ENCODE measurements at regions not wholly inside any gene's neighbourhood (a gene's known extent, or its start where the extent isn't known, plus 50 kb on each side); places are given as distances from the start of the nearest gene placed in this dataset.
"Not testable (repeated sequence)": the region's sequence is repeated elsewhere in the genome, so short reads cannot be mapped to it uniquely, and the experiment has no call there.

DNA sequence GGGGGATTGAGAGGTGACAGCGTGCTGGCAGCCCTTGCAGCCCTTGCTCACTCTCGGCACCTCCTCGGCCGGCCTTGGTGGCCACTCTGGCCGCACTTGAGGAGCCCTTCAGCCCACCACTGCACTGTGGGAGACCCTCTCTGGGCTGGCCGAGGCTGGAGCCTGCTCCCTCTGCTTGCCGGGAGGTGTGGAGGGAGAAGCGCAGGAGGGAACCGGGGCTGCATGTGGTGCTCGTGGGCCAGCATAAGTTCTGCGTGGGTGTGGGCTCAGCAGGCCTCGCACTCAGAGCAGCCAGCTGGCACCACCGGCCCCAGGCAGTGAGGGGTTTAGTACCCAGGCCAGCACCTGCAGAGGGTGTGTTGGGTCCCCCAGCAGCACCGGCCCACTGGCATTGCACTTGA lies 912.2 kb upstream of the ADGRB3 start:
- no peak for DNase-seq

GRCh38 chr6:67717281-67717680 lies 917.8 kb upstream of the ADGRB3 start:
- no peak for DNase-seq

- no peak for DNase-seq
Measured at GRCh38 chr6:67706388-67706787, 928.7 kb upstream of the ADGRB3 start.

- DNase-seq: no peak
Measured at GRCh38 chr6:67698534-67698933, 936.5 kb upstream of the ADGRB3 start.

DNA sequence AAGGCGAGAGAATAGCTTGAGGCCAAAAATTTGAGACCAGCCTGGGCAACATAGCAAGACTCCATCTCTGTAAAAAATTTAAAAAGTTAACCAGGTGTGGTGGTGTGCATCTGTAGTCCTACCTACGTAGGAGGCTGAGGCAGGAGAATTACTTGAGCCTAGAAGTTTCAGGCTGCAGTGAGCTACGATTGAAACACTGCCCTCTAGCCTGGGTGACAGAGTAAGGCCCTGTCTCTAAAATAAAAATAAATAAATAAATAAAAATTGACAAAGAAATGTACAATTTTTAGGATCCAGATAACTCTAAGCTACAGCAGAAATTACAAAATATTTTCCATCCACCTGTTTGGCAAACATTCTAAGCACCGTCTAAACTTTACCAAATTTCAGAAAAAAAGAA lies 941.0 kb upstream of the ADGRB3 start:
- no peak for DNase-seq

- no peak for DNase-seq
Measured at GRCh38 chr6:67689329-67689728, 945.8 kb upstream of the ADGRB3 start.

DNA sequence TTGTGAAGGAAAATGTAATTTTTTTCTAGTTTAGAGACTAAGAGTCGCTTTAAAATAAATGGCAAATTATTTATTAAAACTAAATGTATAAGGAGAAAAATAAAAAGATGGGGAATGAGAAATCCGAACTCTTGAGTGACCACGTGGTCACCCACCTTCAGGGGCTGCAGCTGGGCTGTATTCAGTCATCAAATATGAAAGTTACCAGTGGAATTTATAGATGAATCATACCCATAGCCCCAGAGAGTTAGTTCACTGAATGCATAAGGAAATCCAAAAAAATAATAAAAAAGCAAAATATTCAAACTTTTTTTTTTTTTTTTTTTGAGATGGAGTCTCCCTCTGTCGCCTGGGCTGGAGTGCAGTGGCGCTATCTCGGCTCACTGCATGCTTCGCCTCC lies 947.7 kb upstream of the ADGRB3 start:
- DNase-seq: no peak

- DNase-seq: not testable (repeated sequence)
Measured at GRCh38 chr6:67686225-67686624, 948.9 kb upstream of the ADGRB3 start.

GRCh38 chr6:67683960-67684359 lies 951.1 kb upstream of the ADGRB3 start:
- no peak for DNase-seq

DNA sequence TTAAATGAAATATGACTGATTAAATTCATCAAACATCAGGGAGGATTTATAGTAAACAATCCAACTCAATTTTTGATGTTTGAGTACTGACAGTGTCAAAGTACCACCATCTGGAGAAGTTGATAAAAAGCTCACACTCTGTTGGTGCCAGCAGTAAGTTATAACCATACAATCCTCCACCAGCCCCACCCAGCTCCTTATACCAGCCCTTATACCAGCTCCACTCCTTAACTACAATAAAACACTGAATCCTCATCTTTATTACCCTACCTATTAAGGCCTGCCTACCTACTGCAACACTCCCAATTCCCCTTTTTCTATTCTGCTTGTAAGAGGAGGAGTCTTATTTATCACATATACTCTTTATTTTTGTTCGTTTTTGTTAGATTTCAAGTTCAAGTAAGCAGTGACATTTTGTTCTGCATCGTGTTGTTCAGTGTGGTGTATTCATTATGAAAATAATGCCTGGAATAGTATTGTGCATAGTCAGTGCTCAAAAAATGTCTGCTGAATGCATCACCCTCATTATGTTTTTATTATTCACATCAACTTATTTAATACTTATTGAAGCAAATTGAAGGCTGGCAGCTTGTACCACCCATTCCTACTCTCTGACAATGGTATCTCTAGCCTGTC lies 954.7 kb upstream of the ADGRB3 start:
- no peak for DNase-seq

- no peak for DNase-seq
Measured at GRCh38 chr6:67679566-67680296, 955.4 kb upstream of the ADGRB3 start.

DNA sequence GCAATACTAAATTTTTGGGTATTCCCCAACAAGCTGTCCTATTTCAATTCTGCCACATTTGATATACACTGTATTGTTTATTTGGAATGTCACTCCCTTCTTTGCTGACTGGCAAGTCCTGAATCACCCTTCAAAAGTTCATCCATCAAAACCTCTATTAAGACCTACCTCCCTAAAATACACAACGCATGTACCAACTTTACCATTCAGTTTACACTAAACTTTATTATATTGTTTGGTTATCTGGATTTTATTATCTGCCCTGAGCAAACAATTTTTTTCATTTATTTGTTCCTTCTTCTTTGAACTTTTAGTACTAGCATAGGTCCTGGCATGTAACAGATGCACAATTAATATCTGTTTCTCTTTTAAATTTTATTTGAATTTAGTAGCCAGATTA lies 958.2 kb upstream of the ADGRB3 start:
- DNase-seq: no peak

- no peak for DNase-seq
Measured at GRCh38 chr6:67667637-67668422, 967.3 kb upstream of the ADGRB3 start.

DNA sequence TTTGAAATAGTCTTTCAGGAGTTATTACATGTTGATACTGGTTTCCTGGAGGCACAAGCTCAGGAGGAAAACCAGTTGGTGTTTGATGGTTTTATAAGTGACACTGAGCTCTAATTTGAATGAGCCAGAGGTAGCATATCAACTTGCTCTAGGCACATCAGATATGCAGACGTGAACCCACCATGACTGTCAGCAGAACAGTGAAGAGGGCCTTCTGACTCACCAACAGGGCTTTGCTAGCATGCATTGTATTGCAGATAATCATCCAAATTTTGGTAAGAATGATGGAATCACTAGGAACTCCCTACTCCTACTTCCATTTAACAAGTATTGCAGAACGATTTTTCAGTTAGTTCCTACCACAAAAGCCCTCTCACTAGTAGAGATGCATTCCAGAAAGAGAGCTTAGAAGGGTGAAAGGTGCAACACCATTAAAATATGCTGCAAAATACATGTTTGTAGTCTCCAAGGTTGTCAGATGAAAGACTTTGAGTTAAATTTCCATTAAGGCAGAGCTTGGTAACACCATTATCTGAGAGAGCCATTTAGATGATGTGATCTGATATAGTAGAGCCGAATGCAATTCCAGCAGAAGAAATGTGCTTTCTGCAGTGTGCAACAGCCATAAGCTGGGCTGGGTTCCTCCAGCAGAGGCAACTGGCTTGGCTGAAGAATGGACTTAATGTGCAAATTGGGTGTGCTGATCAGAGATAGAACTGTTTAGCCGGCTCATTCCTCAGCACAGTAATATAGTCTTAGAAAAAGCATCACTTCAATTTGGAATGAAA lies 968.7 kb upstream of the ADGRB3 start:
- DNase-seq: no peak

DNA sequence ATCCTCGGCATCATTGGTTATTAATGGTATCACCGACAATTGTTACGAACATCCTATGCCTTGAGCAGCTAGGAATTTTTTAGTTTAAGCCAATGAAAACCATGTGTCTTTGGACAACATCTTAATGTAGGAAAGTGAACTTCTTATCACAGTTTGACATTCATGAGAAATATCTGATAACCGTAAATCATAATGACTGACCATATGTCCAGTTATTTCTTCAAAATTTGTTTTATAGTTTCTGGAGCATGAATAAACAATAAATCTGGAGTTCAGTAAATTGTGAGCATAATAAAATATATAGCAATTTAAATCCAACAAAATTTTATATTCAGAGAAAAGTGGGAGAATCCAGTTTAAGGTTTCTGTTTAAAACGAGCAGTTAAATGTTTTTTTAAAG lies 970.1 kb upstream of the ADGRB3 start:
- DNase-seq: no peak

DNA sequence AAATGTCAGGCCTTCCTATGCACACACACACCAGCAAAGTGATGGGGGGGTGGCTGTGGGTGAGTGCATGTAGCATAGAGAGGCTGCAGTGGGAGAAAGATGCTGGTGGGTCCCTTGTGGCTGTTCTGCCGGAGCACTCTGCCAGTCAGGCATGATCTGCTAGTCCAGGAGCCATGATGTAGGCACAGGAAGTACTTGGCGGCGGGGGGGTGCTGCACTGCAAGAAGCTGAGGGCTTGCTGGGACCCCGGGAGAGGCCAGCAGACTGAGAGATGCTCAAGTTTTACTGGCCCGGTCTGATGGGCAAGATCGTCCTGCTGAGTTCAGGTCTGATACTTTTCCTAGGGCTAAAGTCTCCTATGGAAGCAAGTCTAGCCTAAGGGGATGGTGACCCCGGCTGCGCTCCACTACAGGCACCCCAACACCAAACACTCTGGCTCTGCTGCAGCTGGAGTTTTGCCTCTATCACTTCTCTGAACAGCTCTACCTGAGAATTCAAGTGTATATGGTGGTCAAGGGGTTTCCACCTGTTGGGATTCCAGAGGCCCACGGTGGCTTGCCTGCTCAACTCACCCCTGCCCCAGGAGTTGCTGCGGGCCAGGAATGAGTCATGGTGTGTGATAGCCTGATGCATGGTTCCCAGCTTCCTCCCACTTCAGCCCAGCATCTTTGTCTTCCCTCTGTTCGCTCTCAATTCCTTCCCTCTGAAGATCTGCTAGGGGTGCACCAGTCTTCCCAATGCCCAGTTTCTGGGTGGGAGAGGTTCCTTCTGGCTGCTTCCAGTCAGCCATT lies 971.8 kb upstream of the ADGRB3 start:
- no peak for DNase-seq

GRCh38 chr6:67653561-67653960 lies 981.5 kb upstream of the ADGRB3 start:
- DNase-seq: no peak

DNA sequence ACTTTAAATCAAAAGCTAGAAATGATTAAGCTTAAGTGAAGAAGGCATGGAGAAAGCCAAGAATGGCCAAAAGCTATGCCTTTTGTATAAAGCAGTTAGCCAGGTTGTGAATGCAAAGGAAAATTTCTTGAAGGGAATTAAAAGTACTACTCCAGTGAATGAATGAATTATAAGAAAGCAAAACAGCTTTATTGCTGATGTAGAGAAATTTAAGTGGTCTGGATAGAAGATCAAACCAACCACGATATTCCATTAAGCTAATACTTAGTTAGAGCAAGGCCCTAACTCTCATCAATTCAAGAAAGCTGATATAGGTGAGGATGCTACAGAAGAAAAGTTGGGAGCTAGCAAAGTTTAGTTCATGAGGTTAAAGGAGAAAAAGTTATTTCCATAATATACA lies 988.5 kb upstream of the ADGRB3 start:
- DNase-seq: no peak

DNA sequence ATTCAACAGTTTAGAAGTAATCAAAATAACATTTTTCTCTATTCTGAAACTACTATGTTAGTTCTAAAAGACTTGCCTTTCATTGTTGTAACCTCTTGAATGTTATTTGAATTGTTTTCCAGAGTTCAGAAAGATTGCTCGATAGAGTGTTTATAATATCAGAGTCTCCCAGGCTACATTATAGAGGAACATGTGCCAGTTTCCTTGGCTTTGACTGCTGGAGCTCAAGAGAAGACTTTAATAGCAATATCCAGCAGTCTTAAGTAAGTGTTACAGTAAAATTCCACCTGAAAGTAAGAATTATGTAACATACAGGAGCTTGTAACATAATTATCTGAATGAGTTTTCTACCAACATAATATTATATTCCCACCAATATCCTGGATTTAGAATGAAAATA lies 991.8 kb upstream of the ADGRB3 start:
- no peak for DNase-seq

DNA sequence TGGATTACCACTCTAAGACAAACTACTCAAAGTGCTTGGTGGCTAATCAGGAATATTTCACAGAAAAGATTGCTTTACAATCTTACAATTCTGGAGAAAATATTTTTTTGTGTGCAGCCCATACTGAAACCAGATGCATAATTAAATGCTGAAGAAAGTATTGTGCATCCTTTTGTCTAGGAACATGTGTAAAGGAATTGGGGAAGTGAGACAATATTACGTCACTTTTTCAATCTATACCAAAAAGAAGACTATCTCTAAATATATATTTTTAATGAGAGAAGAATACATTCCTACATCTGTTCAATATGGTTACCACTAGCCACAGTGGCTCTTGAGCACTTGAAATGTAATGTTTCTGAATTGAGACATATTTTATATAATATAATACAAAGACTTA lies 992.5 kb upstream of the ADGRB3 start:
- no peak for DNase-seq

- DNase-seq: no peak
Measured at GRCh38 chr6:67640484-67640883, 994.6 kb upstream of the ADGRB3 start.

GRCh38 chr6:67639161-67639560 lies 995.9 kb upstream of the ADGRB3 start:
- no peak for DNase-seq
